CD4-positive, alpha-beta T cell treated with Interleukin-15 for 4 hours (primary cell): ENCODE measurements at regions not wholly inside any gene's neighbourhood (a gene's known extent, or its start where the extent isn't known, plus 50 kb on each side); places are given as distances from the start of the nearest gene placed in this dataset.
"Not testable (repeated sequence)": the region's sequence is repeated elsewhere in the genome, so short reads cannot be mapped to it uniquely, and the experiment has no call there.

Experiments
- DNase-seq: peaks from one replicate; pipeline ENCODE4 v3.0.0-alpha.2; 2020; ENCODE audit warnings: low spot score

DNA sequence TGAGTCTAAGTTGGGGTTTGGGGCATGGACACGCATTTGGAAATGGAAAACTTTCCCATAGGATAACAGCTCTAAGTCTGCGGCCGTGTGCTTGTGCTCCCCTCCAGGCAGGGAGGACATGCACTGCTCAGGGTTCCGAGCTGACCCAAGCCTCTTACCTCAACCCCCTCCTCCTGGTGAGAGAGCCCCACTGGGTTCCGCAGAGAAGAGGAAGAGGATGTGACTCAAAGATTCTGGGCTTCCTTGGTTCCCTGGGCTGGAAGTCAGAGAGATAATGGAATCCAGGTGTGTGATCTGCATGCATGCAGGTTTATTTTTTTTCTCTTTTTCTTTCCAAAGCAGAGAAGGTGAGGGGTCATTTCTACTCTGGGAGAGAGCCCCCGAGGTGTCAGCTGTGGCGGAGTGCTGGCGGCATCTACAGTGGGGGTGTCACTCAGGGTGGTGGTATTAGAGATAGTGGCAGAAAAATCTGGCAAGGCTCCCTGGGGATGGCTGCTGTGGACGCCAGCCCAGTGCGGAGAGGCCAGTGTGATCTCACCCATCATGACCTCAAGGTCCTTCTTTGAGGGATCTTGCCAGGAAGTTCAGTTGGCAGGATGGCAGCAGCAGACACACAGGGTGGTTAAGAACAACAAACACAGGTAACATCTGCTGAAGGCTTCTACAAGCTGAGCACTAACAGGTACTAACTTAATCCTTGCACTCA, 168.7 kb upstream of the HAND2 start:
- no peak for DNase-seq

DNA sequence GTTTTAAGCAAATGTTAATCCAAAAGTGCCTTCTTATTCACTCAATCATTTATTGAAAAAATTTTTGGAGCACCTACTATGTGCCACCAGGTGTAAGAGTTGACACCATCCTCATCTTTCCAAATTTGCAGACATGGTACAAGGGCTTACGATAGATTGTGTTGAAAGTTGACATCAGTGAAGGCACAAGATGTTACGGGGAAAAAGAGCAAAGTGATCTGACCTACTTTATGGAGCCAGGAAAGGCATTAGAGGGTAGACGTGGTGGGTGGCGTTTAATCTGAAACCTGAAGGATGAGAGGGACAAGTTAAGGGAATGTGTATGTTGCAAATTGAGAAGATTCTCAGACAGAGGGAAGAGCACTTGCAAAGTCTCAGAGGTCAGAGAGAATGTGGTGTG, 167.8 kb upstream of the HAND2 start:
- DNase-seq = no peak

DNA sequence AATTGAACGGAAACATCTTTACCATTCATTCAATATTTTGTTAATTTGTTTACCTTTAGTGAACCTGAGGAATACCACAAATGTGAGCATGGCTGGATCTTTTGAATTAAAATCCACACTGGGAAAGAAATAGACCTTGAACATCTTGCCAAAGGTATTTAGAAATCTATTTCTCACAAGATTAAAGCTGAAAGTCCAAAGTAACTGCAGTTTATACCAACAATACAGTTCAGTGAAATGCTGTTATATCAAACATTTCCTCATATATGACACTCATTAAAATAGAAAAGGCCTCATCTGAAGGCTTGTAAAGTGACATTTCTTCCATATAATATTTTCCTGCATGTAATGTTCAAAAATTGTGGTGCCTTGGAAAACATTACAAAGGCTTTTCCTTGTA, 166.5 kb upstream of the HAND2 start:
- DNase-seq = no peak

DNA sequence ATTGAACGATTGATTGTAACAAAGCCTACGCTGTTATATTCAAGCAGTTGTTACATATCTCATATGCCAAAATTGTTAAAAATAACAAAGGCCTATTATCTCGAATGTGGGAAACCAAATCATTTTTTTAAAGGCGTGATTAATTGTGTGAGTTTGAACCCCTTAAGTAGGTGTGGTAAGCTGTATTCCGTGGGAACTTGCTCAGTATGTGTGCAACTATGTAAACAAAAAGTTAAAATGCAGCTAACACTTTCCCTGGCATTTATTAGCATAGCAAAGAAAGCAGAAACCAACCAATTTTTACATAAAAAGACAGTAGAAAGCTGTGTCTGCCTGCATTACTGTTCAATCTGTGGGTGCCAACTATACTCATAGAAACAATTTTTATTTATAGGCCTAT, 166.0 kb upstream of the HAND2 start:
- no peak for DNase-seq

DNA sequence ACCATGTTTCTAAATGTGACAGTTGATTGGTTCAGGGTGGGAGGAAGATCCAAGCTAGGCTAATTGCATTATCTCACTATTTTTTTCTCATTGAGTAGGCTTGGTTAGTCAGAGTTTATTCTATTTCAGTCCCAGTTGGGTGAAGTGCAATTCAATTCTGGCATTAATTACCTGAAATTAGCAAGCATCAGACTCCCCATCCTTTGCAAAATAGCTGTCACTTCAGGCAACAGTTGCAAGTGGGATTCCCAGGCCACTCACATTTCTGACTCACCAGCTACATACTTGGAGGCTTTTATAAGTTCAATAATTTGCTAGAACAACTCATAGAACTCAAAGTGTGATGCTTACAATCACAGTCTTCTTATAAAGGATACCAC, 155.8 kb upstream of the HAND2 start:
- no peak for DNase-seq

DNA sequence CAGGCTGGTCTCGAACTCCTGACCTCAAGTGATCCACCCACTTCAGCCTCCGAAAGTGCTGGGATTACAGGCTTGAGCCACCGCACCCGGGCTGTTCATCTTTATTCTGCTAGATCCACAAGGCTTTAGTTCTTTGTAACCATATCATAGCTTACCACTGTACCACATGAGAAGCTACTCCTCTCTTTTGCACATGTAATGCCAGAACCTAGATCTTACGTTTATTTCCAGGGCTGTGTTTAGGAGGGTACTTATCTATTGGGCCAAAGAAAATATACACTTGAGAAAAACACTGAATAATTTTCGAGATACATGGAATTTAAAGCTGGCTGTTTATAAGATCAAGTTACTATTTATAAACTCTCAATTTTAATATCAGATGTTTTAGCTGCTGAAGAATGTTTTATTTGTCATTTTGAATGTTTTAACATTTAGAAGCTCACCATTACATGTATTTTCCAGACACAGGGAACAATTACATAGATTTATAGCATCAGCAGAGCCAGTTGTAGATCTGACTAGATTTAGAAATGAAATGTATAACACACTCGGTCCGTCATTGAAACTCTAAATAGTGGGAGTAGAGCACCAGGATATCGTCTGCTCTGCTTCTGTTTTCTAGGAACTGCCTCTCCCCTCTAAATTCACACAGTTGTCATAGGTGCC, 155.3 kb upstream of the HAND2 start:
- no peak for DNase-seq

DNA sequence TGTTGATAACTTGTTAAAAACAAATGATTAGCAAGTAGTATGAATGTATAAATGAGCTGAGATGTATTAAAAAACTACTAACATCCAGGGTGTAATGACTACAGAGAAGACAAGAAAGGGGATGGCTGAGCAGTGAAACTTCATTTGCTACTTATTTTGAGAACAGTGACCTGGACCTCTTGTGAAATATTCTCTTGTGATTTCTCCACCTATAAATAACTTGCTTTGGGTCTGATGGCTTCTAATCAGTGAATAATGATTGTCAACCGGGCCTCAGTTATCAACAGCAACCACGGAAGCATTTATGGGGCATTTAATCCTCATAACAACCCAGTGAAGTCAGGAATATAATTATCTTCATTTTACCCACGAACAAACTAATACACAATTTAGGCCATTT, 154.2 kb upstream of the HAND2 start:
- DNase-seq = no peak

DNA sequence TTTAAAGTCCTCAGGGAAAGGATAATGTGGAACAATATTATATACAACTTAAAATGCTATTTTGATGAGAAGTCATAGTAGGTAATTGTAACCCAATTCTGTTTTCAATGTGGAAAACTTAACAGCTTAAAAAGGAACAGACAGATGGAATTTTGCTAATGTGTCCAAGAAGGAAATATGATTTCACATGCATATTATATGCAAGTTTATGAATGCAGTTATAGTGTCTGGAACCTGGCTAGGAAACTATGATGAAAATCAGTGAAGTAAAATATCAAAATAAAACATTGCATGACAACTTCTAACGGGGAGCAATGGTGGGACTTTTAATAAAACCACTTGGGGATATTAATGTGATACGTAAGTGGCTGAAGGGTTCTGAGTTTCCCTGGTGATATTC, 152.6 kb upstream of the HAND2 start:
- DNase-seq = no peak

DNA sequence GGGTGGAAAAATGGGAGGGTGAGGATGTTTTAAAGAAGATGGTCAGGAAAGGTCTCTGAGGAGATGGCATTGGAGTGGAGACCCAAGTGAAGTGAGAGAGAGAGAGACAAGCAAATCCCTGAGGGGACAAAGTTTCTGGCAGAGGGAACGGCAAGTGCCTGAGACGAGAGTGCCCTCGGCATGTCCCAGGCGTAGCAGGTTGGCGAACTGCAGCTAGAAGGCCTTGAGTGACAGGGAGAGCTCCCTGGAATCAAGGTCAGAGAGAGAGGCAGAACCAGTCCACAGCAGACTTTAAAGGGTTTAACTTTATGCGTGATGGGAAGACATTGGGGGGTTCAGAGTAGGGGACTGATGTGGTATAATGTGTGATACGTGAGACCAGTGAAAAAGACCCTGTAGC, 150.2 kb upstream of the HAND2 start:
- no peak for DNase-seq

DNA sequence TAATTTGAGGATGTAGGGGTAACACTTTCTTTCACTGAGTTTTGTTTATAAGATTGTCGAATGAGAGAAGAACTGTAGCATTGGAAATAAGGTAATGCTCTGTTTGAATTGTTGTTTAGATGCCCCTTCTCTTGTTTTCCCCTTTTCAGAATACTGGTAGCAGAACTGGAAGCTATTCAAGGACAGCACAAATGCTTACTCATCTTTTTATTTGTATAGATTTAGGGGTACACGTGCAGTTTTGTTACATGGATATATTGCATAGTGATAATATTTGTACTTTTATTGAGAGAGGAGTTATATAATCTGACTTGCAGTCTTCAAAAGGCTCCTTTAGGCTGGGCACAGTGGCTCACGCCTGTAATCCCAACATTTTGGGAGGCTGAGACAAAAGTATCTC, 145.4 kb upstream of the HAND2 start:
- no peak for DNase-seq

DNA sequence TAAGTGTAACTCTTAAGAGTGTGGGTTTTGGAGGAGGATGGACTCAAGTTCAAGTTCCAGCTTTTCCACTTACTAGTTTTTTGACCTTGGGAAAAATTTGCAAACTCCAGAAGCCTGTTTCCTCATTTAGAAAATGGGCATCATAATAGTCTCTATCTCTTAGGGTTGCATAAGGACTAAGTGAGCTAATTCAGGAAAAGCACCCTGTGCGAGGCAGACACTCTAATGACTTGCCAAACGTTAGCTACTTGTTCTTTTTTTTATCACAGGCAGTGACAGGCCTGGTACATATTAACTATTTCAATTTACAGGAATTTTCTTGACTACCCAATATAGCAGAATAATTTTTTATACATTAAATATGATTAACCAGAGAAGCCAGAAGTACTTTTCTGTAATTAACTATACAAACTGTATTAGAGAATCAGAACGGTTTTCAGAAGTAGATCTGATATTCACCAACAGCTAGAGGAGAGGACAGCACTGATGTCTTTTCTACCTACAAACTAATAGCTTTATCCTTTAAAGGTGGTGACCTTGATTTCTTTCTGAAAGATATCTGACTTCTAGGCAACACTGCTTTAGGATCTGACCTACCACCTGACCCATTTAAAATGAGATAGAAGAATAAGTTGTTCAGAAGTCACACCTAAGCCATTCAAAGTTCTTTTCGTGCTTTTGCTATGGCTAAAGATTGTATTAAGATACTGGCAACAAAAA, 139.6 kb upstream of the HAND2 start:
- no peak for DNase-seq

DNA sequence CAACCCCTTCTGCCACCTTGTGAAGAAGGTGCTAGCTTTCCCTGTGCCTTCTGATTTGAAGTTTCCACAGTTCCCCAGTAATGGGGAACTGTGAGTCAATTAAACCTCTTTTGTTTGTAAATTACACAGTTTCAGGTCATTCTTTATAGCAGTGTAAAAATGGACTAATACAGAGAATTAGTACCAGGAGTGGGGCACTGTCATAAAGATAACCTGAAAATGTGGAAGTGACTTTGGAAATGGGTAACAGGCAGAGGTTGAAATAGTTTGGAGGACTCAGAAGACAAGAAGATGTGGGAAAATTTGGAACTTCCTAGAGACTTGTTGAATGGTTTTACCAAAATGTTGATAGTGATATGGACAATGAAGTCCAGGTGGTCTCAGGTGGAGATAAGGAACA, 131.0 kb upstream of the HAND2 start:
- no peak for DNase-seq

DNA sequence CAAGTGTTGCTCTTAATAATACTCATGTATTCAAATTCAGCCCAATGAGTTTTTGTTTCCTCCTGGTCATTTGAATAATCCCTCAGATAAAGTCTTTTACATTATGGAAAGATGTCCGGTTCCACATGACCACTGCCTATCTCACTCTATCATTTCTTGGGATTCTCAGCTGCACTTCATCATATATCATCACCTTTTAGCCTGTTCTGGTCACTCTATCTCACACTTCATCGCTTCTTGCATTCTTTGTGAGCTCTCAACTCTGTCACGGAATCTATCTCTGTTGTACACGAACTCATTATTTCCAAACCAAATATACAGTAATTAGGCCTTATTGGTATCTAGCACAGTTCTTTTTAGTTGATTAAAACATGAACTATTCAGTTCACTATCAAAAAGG, 126.9 kb upstream of the HAND2 start:
- no peak for DNase-seq

DNA sequence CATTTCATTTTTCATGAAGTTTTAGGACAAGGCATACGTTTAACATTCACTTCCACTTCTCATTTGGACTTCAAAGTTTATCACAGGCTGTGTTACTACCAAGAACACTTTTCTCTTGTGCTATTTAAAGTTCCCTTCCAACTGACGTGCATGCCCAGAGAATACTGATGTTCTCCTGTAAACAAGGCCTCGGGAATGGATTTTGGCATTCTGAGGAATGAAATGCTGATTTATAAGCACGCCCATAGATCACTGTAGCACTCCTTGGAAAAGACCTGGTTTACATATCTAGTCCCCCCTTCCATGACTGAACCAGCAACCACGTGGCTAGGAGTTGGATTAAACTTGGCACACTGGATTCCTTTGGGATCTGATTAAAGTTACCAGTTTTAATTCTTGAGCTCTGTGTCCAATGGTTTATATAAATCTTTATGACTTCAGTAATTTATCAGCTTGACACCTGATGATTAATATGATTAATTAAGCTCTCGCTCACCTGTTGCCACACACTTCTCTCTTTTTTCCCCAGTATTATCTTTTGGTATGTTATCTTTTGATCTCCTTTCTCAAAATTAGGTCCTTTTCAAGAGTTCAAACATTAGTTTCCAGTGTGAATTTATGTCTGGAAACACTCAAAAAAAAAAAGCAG, 122.4 kb upstream of the HAND2 start:
- no peak for DNase-seq

DNA sequence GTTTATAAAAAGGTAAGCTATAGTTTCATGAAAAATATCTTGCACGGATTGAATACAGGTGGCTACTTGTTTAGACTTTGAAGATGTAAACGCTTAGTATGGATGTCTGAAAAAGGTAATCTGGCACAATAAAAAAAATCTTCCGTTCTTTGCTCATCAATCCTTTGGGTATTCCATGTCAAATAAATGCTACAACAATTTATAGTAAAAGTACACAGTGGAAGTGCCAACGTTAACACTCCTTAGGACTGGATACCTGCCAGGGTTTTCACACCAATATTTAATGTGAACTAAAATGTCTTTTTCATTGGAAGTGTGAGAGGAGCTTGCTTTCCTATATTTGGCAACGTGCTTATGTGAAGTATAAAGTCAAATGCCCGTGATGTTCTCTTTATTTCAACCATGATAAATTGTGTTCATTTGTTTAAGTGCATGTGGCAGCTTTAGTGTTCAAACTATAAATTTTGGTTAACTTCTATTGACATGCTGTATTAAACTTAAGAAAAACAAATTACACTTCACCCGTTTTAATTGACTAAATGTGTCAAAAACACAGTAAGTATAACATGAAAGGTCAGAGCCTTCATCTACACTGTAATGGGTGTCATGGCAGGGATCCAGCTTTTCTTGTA, 121.7 kb upstream of the HAND2 start:
- DNase-seq = no peak

DNA sequence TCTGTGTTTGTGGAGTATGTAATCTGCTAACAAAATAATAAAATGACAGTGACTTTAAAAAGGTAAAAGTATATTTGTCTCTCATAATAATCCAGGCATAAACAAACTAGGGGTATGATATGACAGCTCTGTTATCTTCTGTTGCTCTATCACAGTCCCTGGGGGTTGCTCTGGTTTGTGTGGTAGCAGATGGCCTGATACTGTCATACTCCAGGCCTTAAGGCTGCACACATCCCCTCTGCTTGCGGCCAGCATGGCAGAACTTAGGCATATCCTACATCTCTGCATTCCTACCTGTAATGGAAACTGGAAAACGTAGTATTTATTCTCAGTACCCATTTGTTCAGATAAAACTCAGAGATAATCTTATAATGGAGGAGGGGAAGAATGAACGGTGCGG, 117.9 kb upstream of the HAND2 start:
- DNase-seq = no peak

DNA sequence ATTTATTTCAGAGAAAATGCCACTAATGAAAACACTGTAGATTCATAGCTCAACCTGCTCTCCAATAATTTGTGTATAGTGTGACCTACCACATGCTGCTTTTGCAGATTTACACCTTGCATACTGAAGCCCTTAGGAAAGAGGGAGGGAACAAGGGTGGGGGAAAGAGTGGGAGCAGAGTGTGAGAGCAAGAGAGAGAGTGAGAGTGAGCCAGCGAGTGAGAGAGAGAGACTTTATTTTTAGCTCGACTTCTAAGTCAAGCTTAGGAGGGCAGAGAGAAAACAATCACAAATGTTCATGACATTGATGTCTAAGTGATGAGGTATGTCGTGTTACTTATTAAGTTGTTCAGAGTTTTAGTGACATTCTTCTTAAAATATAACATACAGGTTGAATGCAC, 112.5 kb upstream of the HAND2 start:
- DNase-seq = no peak

DNA sequence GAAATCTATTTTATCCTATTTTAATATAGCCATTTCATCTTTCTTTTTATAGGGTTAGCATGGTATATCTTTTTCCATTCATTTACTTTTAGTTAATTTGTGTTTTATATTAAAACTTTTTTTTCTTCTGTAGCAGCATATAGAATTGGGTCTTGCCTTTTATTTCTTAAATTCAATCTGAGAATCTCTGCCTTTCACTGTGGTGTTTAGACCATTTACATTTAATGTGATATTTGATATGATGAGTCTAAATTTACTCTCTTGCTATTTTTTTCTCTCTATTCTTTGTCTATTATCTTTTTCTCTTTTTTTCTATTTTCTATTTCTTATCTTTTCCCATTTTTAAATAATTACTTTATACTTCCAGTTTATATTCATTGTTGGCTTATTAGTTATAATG, 105.4 kb upstream of the HAND2 start:
- DNase-seq = no peak

DNA sequence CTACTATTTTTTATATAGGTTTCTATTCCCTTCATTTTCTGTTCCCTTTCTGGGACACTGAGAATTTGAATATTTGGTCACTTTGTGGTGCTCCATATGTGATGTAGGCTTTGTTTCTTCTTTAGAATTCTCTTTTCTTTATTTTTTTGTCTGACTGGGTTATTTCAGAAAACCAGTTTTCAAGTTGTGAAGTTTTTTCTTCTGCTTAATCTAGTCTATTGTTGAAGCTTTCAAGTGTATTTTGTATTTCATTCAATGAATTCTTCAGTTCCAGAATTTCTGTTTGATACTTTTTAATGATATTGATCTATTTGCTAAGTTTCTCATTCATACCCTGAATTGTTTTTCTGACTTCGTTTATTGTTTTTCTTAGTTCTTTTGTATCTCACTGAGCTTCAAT, 96.2 kb upstream of the HAND2 start:
- DNase-seq = no peak

DNA sequence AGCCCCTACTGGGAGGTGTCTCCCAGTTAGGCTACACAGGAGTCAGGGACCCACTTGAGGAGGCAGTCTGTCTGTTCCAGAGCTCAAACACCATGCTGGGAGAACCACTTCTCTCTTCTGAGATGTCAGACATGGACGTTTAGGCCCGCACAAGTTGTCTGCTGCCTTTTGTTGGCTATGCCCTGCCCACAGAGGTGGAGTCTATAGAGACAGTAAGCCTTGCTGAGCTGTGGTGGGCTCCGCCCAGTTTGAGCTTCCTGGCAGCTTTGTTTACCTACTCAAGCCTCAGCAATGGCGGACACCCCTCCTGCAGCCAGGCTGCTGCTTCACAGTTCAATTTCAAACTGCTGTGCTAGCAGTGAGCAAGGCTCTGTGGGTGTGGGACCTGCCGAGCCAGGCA, 88.6 kb upstream of the HAND2 start:
- not testable (repeated sequence) for DNase-seq

DNA sequence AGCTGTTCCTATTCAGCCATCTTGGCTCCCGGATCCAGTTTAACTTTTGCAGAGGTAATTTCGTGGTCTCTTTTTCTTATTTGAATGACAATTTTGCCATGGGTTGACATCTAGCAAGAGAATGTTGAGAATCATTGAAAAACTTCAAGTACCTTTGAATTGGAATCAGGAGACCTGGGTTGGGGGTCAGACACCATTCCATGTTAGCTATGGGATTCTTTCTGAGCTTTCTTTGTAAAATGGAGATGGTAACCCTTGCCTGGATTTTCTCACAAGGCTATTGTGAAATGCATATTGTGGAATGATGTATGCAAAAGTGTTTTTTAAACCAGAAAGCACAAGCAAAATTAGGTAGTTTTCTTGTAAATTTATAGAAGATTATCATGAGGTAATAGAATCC, 79.1 kb upstream of the HAND2 start:
- DNase-seq = no peak

DNA sequence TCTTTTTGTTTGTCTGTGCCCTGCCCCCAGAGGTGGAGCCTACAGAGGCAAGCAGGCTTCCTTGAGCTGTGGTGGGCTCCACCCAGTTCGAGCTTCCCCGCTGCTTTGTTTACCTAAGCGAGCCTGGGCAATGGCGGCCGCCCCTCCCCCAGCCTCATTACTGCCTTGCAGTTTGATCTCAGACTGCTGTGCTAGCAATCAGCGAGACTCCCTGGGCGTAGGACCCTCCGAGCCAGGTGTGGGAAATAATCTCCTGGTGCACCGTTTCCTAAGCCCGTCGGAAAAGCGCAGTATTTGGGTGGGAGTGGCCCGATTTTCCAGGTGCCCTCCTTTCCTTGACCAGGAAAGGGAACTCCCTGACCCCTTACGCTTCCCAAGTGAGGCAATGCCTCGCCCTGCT, 78.6 kb upstream of the HAND2 start:
- DNase-seq = not testable (repeated sequence)

DNA sequence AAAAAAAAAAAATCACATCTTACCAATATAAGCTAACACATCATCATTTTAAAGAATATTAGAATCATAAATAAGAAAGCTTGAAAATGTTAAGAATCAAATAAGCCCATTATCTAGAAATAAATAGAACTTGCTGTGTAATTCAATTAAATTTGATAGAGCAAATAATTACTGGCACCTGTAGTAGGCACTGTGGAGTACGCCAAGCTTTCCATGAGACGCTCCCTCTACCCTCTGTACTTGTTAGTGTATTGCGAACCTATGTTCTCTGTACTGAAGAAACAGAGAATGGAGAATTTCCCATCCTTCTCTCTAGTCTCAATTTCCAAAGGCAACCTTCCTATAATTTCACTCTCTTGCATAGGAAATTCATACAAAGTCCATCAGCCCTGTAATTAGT, 61.7 kb upstream of the HAND2 start:
- DNase-seq = no peak
